Fibroblast of the conjunctiva (primary cell): ENCODE measurements at regions not wholly inside any gene's neighbourhood (a gene's known extent, or its start where the extent isn't known, plus 50 kb on each side); places are given as distances from the start of the nearest gene placed in this dataset.
"Not testable (repeated sequence)": the region's sequence is repeated elsewhere in the genome, so short reads cannot be mapped to it uniquely, and the experiment has no call there.

ENCODE experiments used
- DNase-seq: peaks from one replicate; pipeline ENCODE4 v3.0.0-alpha.2; 2010; ENCODE audit warnings: low read depth

DNA sequence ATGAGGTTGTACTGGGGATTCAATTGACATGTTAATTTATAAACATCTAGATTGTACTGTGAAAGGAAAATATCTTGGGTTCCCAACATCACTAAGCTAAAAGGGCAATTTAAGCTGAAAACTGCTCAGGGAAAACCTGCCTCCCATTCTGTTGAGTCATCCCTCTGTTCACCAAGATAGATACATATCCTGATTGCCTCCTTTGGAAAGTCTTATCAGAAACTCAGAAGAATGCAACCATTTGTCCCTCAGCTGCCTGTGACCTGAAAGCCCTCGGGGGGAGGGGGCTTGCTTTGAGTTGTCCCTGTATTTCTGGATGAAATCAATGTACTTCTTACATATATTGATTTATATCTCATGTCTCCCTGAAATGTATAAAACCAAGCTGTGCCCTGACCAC, 187.0 kb upstream of the ETV3 start:
- DNase-seq = no peak

- DNase-seq = not testable (repeated sequence)
Observed at GRCh38 chr1:157321972-157322371, 183.8 kb upstream of the ETV3 start.

GRCh38 chr1:157319567-157319966, 181.4 kb upstream of the ETV3 start:
- no peak for DNase-seq

- not testable (repeated sequence) for DNase-seq
Observed at GRCh38 chr1:157317229-157317628, 179.0 kb upstream of the ETV3 start.

- DNase-seq = no peak
Observed at GRCh38 chr1:157315544-157315943, 177.3 kb upstream of the ETV3 start.

GRCh38 chr1:157314408-157314807, 176.2 kb upstream of the ETV3 start:
- DNase-seq = no peak

DNA sequence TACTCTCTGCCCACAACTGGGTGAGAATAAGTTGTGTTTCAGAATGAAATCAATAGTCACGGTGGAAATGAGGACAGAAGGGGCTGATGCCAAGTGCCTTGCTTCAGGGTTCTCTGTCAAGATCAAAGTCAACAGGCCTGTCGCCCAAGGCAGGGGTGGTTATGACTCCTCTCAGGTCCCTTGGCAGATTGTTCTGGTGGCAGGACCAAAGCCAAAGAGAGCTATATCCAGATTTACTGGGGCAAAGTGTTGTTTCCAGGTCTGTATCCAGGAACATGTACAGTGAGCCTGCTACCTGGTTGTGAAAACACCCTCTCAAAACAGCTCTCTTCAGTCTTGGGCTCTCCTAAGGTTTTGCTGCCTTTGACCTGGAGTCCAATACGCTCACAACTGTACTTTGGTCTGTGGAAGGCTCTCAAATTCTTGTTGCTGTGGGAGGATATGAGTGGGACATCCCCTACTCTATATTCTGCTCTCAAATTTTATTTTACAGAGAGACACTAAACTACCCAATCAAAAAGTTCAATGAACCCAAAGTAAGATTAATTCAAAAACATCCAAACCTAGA, 175.1 kb upstream of the ETV3 start:
- DNase-seq = no peak

DNA sequence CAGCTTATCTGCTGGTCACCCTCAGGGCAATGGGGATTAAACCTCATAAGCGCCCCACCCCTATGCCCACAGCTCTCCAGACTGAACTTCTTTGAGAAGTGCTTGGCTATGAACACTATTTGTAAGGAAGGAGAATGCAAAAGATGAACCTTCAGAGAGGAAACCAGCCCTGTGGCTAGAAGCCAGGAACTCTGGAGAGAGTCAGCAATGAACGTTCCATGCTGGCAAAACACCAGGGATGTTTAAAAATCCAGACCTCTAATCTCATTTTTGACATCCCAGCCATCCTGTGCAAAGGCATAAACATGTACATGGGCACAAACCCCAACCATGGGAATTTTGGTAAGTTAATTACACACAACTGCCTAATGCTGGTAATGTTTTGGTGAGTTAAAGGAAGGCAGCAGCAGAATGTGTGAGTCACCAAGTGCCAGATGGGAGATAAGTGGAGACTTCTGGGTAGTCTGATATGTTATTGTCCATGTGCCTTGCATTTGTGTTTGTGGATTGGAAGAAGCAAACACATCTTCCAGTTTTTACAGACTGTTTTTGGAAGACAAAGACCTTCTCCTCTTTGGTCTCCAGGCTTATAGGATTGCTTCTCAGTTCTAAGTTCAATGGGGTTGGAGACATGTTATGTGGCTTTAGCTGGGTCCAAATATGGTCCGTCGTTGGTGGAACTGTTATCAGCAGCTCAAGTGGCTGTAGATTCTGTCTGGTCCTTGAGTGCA, 174.1 kb upstream of the ETV3 start:
- DNase-seq = no peak

DNA sequence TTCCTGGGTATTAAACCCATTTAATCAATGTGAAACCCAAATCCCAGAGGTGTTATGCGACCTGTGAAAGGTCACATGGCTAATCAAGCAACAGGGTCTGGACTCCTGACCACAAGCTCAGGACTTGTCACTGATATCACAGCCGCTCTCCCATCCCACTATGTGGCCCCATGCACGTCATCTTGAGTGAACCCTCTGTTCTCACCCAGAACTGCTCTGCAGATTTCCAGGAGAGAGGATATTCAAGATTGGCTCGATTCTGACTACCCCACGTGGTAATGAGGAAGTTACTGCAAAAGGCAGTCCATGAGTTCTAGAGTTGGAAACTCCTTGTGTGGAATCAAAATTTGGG, 173.5 kb upstream of the ETV3 start:
- DNase-seq = no peak

GRCh38 chr1:157310805-157311729, 172.9 kb upstream of the ETV3 start:
- DNase-seq = not testable (repeated sequence)

- DNase-seq = no peak
Observed at GRCh38 chr1:157310401-157310800, 172.2 kb upstream of the ETV3 start.

DNA sequence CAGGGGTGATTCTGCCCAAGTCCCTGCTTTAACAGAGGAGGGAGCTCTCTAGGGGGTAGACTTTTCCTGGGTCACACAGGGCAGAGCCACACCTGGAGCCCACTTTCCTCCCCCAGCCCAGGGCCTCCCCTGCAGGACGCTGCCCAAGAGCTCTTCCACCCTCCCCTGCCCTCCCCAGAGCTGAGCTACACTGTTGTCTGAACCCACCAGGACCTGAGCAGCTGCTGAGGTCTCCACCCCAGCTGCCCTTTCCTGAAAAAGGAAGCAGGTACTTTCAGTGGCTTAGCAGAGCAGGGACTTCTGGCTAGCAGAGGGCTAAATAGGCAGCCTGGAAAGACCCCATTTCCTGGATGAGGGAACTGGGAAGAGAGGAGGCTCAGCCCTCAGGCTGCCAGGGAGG, 169.3 kb upstream of the ETV3 start:
- DNase-seq = no peak

DNA sequence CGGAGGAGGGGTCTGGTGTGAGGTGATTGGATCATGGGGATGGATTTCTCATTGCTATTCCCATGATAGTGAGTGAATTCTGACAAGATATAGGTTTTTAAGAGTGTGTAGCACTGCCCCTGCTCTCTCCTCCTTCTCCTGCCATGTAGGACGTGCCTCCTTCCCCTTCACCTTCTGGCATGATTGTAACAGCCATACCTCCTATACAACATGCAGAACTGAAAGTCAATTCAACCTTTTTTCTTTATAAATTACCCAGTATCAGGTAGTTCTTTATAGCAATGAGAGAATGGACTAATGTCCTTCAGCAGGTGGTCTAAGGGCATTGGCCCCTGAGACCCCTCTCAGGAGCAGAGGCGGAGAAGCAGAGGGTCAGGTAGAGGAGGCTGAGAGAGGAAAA, 168.7 kb upstream of the ETV3 start:
- no peak for DNase-seq

DNA sequence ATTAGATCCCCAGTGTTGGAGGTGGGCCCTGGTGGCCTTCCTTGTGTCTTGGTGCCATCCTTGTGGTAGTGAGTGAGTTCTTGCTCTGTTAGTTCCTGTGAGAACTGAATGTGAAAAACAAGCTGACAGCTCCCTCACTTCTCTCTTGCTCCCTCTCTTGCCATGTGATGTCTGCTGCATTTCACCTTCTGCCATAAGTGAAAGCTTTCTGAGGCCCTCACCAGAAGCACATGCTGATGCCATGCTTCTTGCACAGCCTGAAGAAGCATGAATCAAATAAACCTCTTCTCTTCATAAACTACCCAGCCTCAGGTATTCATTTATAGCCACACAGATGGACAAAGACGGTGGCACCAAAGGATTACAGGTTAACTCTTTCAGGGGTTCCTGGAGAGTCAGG, 166.1 kb upstream of the ETV3 start:
- DNase-seq = no peak

DNA sequence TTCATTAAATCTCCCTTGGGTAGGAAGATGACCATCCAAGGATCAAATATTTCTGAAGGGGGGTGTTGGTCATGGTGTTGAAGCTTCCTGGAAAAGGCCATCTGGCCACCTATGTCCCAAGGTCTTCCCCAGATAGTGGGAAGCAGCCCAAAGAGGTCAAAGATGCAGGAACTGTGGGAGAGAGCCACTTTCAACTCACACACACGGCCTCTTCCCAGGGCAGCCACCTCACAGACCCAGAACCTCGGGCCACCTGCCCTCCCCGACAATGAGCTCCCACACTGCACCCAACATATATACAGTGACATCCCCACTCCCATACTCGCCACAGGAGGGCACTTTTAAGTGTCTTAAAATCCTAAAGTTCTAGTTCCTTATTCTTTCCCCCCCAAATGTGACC, 164.5 kb upstream of the ETV3 start:
- no peak for DNase-seq

- DNase-seq = no peak
Observed at GRCh38 chr1:157302199-157302497, 164.0 kb upstream of the ETV3 start.

GRCh38 chr1:157301477-157302198, 163.4 kb upstream of the ETV3 start:
- no peak for DNase-seq

GRCh38 chr1:157294387-157295145, 156.4 kb upstream of the ETV3 start:
- not testable (repeated sequence) for DNase-seq

DNA sequence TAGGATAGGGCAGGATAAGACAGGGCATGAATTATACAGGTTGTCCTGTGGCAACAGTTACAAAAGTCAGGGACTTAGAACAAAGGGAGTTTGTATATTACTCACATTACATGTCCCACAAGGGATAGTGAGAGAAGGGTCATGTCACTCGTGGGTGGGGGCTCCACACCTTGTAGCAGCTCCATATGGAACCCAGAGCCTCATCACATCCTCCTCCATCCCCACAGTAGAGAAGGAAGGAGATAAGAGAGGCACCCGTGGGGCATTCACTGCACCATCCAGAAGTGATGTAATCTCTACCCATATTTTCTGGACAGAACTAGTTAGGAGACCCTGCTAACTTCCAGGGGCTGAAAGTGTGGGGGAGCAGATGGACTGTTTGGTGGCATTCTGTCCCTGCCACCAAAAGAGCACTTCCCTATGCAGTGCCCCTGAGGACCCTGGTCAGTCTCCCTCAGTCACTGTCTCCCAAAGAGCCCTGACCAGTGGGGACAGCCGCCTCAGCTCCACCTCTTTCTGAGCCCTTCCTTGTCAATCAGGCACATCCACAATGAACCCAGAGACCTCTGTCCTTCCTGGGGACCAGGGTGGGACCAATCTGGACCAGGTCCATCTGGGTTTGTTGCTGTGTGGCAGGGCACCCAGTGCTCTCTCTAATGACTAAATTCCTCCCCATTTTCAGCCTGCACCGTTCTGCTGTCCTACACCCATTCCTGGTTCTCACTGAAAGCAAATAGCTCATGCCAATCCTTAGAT, 154.8 kb upstream of the ETV3 start:
- DNase-seq = no peak

- no peak for DNase-seq
Observed at GRCh38 chr1:157292302-157292701, 154.1 kb upstream of the ETV3 start.

DNA sequence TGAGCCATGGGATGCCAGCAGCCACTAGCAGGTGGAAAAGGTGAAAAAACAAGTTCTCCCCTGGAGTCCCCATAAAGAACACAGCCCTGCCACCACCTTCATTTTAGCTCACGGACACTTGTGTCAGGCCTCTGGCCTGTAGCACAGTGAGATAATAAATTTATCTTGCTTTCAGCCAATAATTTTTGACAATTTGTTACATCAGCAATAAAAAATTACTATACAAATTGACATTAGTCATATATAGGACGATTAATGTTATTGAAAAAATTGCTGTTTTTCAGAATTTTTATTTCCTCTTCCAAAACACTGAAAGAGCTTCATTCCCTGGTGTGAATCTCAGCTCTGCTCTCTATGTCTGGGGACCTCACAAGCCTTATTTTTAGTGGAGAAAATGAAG, 152.9 kb upstream of the ETV3 start:
- no peak for DNase-seq
